Right lobe of liver (tissue), 4 donors: ENCODE measurements at regions not wholly inside any gene's neighbourhood (a gene's known extent, or its start where the extent isn't known, plus 50 kb on each side); places are given as distances from the start of the nearest gene placed in this dataset.
"Not testable (repeated sequence)": the region's sequence is repeated elsewhere in the genome, so short reads cannot be mapped to it uniquely, and the experiment has no call there.

Source experiments
- POLR2A ChIP-seq: fragments of 450-650 bp; IDR thresholded peaks from one replicate; pipeline ENCODE4 v1.6.1; 2017; ENCODE audit warnings: antibody characterized with exemption, mild to moderate bottlenecking
- TF ChIP-seq, protein P1 (sequence below), 4 donors: fragments of 200-600 bp in 3 of 4; fragments of 450-650 bp in 1 of 4; IDR thresholded peaks; one replicate each; pipeline versions ENCODE4 v1.5.1 to v1.8.0; 2016 to 2022; ENCODE audit warnings: antibody characterized with exemption in 4 of 4, mild to moderate bottlenecking in 2 of 4
- donor health status: DM: no; HTN: no; CAD: no.
- donor health status: DM: no; HTN: no; CAD: no.
- donor health status: DM: no; HTN: yes; CAD: no.

GRCh38 chr6:115054242-115054641, 711.4 kb upstream of the HS3ST5 start:
- TF ChIP-seq, protein P1, sequence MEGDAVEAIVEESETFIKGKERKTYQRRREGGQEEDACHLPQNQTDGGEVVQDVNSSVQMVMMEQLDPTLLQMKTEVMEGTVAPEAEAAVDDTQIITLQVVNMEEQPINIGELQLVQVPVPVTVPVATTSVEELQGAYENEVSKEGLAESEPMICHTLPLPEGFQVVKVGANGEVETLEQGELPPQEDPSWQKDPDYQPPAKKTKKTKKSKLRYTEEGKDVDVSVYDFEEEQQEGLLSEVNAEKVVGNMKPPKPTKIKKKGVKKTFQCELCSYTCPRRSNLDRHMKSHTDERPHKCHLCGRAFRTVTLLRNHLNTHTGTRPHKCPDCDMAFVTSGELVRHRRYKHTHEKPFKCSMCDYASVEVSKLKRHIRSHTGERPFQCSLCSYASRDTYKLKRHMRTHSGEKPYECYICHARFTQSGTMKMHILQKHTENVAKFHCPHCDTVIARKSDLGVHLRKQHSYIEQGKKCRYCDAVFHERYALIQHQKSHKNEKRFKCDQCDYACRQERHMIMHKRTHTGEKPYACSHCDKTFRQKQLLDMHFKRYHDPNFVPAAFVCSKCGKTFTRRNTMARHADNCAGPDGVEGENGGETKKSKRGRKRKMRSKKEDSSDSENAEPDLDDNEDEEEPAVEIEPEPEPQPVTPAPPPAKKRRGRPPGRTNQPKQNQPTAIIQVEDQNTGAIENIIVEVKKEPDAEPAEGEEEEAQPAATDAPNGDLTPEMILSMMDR (IDR thresholded peaks at IDR 0.05) = not testable (repeated sequence)
- not testable (repeated sequence) for TF ChIP-seq POLR2A
